KG1 (cell line): ENCODE measurements at regions not wholly inside any gene's neighbourhood (a gene's known extent, or its start where the extent isn't known, plus 50 kb on each side); places are given as distances from the start of the nearest gene placed in this dataset.
A peak's percentile ranks its signal among the peaks of the same experiment; 100 is the strongest.
"Not testable (repeated sequence)": the region's sequence is repeated elsewhere in the genome, so short reads cannot be mapped to it uniquely, and the experiment has no call there.

ENCODE experiments used
- DNase-seq: peaks from one replicate; lab custom pipeline; 2025; lab: John Stamatoyannopoulos, UW

- DNase-seq: no peak
Observed at GRCh38 chr1:58190267-58190988, 356.1 kb downstream of the OMA1 start.

GRCh38 chr1:58189453-58189852, 357.1 kb downstream of the OMA1 start:
- DNase-seq: no peak

- DNase-seq: no peak
Observed at GRCh38 chr1:58183286-58183685, 363.2 kb downstream of the OMA1 start.

- DNase-seq: no peak
Observed at GRCh38 chr1:58180537-58180936, 366.0 kb downstream of the OMA1 start.

GRCh38 chr1:58169160-58169559, 377.4 kb downstream of the OMA1 start:
- not testable (repeated sequence) for DNase-seq

GRCh38 chr1:58167131-58167530, 379.4 kb downstream of the OMA1 start:
- DNase-seq: not testable (repeated sequence)

GRCh38 chr1:58166417-58166816, 380.1 kb downstream of the OMA1 start:
- no peak for DNase-seq

- DNase-seq: no peak
Observed at GRCh38 chr1:58165073-58165472, 381.5 kb downstream of the OMA1 start.

GRCh38 chr1:58162952-58163550, 383.5 kb downstream of the OMA1 start:
- DNase-seq: peak; percentile 39

- DNase-seq: no peak
Observed at GRCh38 chr1:58159434-58159830, 387.1 kb downstream of the OMA1 start.

GRCh38 chr1:58158506-58159433, 387.8 kb downstream of the OMA1 start:
- no peak for DNase-seq

GRCh38 chr1:58158016-58158415, 388.5 kb downstream of the OMA1 start:
- DNase-seq: no peak

GRCh38 chr1:58157256-58157655, 389.3 kb downstream of the OMA1 start:
- no peak for DNase-seq

GRCh38 chr1:58156831-58157230, 389.7 kb downstream of the OMA1 start:
- DNase-seq: no peak

- DNase-seq: no peak
Observed at GRCh38 chr1:58156124-58156468, 390.4 kb downstream of the OMA1 start.

- no peak for DNase-seq
Observed at GRCh38 chr1:58155418-58156123, 391.0 kb downstream of the OMA1 start.

GRCh38 chr1:58154256-58154655, 392.3 kb downstream of the OMA1 start:
- DNase-seq: no peak

GRCh38 chr1:58152697-58153096, 393.8 kb downstream of the OMA1 start:
- no peak for DNase-seq

GRCh38 chr1:58149271-58149812, 397.2 kb downstream of the OMA1 start:
- DNase-seq: no peak

GRCh38 chr1:58144698-58145270, 401.7 kb downstream of the OMA1 start:
- DNase-seq: no peak

GRCh38 chr1:58143972-58144697, 402.4 kb downstream of the OMA1 start:
- DNase-seq: no peak
